ENCODE measurements at regions not wholly inside any gene's neighbourhood (a gene's known extent, or its start where the extent isn't known, plus 50 kb on each side); places are given as distances from the start of the nearest gene placed in this dataset.

GRCh38 chr2:129925381-129925780 is 54.1 kb upstream of the RAB6C start:
- H3K27me3 Mint-ChIP-seq (ENCODE audit: low read depth): peaks cover 18% of the 10 kb centered on the region

GRCh38 chr2:129927696-129928095 is 51.8 kb upstream of the RAB6C start:
- no peak overlapping the region for H3K27ac Mint-ChIP-seq
- H3K4me3 Mint-ChIP-seq: no peak overlapping the region
- CTCF ChIA-PET: no interaction called here
- peaks cover 3% of the 10 kb centered on the region for H3K4me1 Mint-ChIP-seq (ENCODE audit: low read depth)
- peaks cover 18% of the 10 kb centered on the region for H3K27me3 Mint-ChIP-seq (ENCODE audit: low read depth)
- no peaks in the 10 kb centered on the region for H3K9me3 Mint-ChIP-seq
- intact Hi-C loops (cut with micrococcal nuclease): loop anchor here (10.0 kb wide), 1 partner anchor 407 kb away; no protein-coding TSS in a partner anchor
- no peak for DNase-seq
- no peaks in the 10 kb centered on the region for H3K36me3 Mint-ChIP-seq (ENCODE audit: low read depth)

More at GRCh38 chr2:129925381-129925780, 54.1 kb upstream of the RAB6C start:
- DNase-seq: no peak
- CTCF ChIA-PET: no interaction called here
- Mint-ChIP-seq H3K36me3 (ENCODE audit: low read depth) (no peaks in the 10 kb centered on the region), H3K27ac (no peak overlapping the region), H3K9me3 (no peaks in the 10 kb centered on the region), H3K4me1 (ENCODE audit: low read depth) (peaks cover 3% of the 10 kb centered on the region), H3K4me3 (no peak overlapping the region)
- intact Hi-C loops (cut with micrococcal nuclease): loop anchor here (10.0 kb wide), 1 partner anchor 409 kb away; no protein-coding TSS in a partner anchor

- no peak overlapping the region for H3K27ac Mint-ChIP-seq
- no peaks in the 10 kb centered on the region for H3K9me3 Mint-ChIP-seq
- H3K4me1 Mint-ChIP-seq (ENCODE audit: low read depth): no peaks in the 10 kb centered on the region
- H3K27me3 Mint-ChIP-seq (ENCODE audit: low read depth): peaks cover 24% of the 10 kb centered on the region
- CTCF ChIA-PET: no interaction called here
- intact Hi-C loops (cut with micrococcal nuclease): loop anchor here (10.0 kb wide), 1 partner anchor 405 kb away; no protein-coding TSS in a partner anchor
- H3K4me3 Mint-ChIP-seq: no peak overlapping the region
- no peaks in the 10 kb centered on the region for H3K36me3 Mint-ChIP-seq (ENCODE audit: low read depth)
- no peak for DNase-seq
Observed at GRCh38 chr2:129929321-129930290, 49.9 kb upstream of the RAB6C start.

All from activated naive CD4-positive, alpha-beta T cell treated with anti-CD3 and anti-CD28 coated beads for 36 hours (primary cell).